CD4-positive, alpha-beta T cell (primary cell): ENCODE measurements at regions not wholly inside any gene's neighbourhood (a gene's known extent, or its start where the extent isn't known, plus 50 kb on each side); places are given as distances from the start of the nearest gene placed in this dataset.

Experiments used
- ATAC-seq: fragments of 200-7000 bp; cut with Tn5 transposase; one replicate; pipeline ENCODE4 v1.10.0; 2022; ENCODE audit warnings: mild to moderate bottlenecking; ENCODE audit not compliant: poor library complexity
- CTCF ChIA-PET: fragments of 350-600 bp; sonication (Branson Sonifier 250); formaldehyde crosslinking; loops from one replicate; lab custom pipeline; 2021; ENCODE audit warnings: antibody characterized with exemption, inconsistent platforms; lab: Charles Lee
- POLR2A ChIA-PET: fragments of 350-600 bp; sonication (Branson Sonifier 250); formaldehyde crosslinking; loops from one replicate; lab custom pipeline; 2021; ENCODE audit warnings: antibody characterized with exemption, inconsistent platforms; lab: Charles Lee
- DNase-seq, 14 experiments: peaks; one replicate each; pipeline ENCODE4 v3.0.0-alpha.2; 2013 to 2020; ENCODE audit warnings: mixed read lengths in 2 of 14
- H3K27ac ChIP-seq, 2 donors: one replicate each; pipeline versions ENCODE4 v1.5.1 to v1.7.0; 2013; ENCODE audit warnings: low read length in 2 of 2, low read depth in 1 of 2, mild to moderate bottlenecking in 1 of 2
- H3K27me3 ChIP-seq, 2 experiments: 1 replicate in 1 of 2; 2 replicates in 1 of 2; pipeline versions ENCODE4 v1.6.1 to v1.7.0; 2013; ENCODE audit warnings: low read length in 2 of 2, control low read depth in 1 of 2, mild to moderate bottlenecking in 1 of 2, moderate library complexity in 1 of 2; ENCODE audit not compliant: insufficient read depth in 2 of 2, control insufficient read depth in 1 of 2
- H3K36me3 ChIP-seq: one replicate; pipeline ENCODE4 v1.6.1; 2013; ENCODE audit warnings: low read length, control low read depth; ENCODE audit not compliant: insufficient read depth
- H3K4me1 ChIP-seq: one replicate; pipeline ENCODE4 v1.6.1; 2013; ENCODE audit warnings: low read length, control low read depth; ENCODE audit not compliant: insufficient read depth
- H3K4me3 ChIP-seq: one replicate; pipeline ENCODE4 v1.5.1; 2013; ENCODE audit warnings: mild to moderate bottlenecking, low read length, moderate library complexity
- H3K9me3 ChIP-seq, 2 experiments: 1 replicate in 1 of 2; 2 replicates in 1 of 2; pipeline versions ENCODE4 v1.6.1 to v1.7.0; 2013; ENCODE audit warnings: low read length in 2 of 2, mild to moderate bottlenecking in 2 of 2, control low read depth in 1 of 2, moderate library complexity in 1 of 2; ENCODE audit not compliant: control insufficient read depth in 1 of 2, insufficient read depth in 1 of 2
- H3K27ac Mint-ChIP-seq: one replicate; pipeline ENCODE4 v1.8.0; 2020; ENCODE audit warnings: mixed read lengths
- H3K27me3 Mint-ChIP-seq: one replicate; pipeline ENCODE4 v1.8.0; 2021; ENCODE audit warnings: mixed read lengths
- H3K36me3 Mint-ChIP-seq: one replicate; pipeline ENCODE4 v1.8.0; 2021; ENCODE audit warnings: low read depth, mixed read lengths
- H3K4me1 Mint-ChIP-seq: one replicate; pipeline ENCODE4 v1.8.0; 2021; ENCODE audit warnings: low read depth, mixed read lengths
- H3K4me3 Mint-ChIP-seq: one replicate; pipeline ENCODE4 v1.8.0; 2020; ENCODE audit warnings: mild to moderate bottlenecking, mixed read lengths
- H3K9me3 Mint-ChIP-seq: one replicate; pipeline ENCODE4 v1.8.0; 2020; ENCODE audit warnings: mixed read lengths
- intact Hi-C, 2 experiments: fragments of 100-400 bp; cut with DNase I in 1 of 2; cut with micrococcal nuclease in 1 of 2; formaldehyde crosslinking; loops; one replicate each; pipeline versions ENCODE4 v1.15.1 to v1.9.0; 2023 to 2025; cut with DNase I, micrococcal nuclease
- TF ChIP-seq, protein P1 (sequence below): fragments of 200-600 bp; IDR thresholded peaks from one replicate; pipeline ENCODE4 v1.8.0; 2022; ENCODE audit warnings: antibody characterized with exemption, mild to moderate bottlenecking

DNA sequence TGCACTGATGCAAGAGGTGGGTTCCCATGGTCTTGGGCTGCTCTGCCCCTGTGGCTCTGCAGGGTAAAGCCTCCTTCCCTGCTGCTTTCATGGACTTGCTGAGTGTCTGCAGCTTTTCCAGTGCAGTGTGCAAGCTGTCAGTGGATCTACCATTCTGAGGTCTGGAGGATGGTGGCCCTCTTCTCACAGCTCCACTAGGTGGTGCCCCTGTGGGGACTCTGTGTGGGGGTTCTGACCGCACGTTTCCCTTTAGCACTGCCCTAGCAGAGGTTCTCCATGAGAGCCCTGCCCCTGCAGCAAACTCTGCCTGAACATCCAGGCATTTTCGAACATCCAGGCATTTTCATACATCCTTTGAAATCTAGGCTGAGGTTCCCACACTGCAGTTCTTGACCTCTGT lies 329.8 kb upstream of the NAALADL2 start:
- no peaks in the 10 kb centered on the region for H3K27me3 Mint-ChIP-seq
- Histone ChIP-seq H3K9me3 (peaks cover 0 to 8% of the 10 kb centered on the region in 2 experiments), H3K27me3 (no peaks in the 10 kb centered on the region), H3K4me3 (no peak overlapping the region), H3K4me1 (no peaks in the 10 kb centered on the region), H3K36me3 (no peaks in the 10 kb centered on the region), H3K27ac (no peak overlapping the region)
- DNase-seq (no peak), ATAC-seq (no peak)
- no peaks in the 10 kb centered on the region for H3K4me1 Mint-ChIP-seq
- intact Hi-C loops: no loop called here
- POLR2A ChIA-PET: no interaction called here
- peaks cover 2% of the 10 kb centered on the region for H3K9me3 Mint-ChIP-seq
- no peak overlapping the region for H3K27ac Mint-ChIP-seq
- CTCF ChIA-PET: no interaction called here
- H3K4me3 Mint-ChIP-seq: no peak overlapping the region
- TF ChIP-seq, protein P1, sequence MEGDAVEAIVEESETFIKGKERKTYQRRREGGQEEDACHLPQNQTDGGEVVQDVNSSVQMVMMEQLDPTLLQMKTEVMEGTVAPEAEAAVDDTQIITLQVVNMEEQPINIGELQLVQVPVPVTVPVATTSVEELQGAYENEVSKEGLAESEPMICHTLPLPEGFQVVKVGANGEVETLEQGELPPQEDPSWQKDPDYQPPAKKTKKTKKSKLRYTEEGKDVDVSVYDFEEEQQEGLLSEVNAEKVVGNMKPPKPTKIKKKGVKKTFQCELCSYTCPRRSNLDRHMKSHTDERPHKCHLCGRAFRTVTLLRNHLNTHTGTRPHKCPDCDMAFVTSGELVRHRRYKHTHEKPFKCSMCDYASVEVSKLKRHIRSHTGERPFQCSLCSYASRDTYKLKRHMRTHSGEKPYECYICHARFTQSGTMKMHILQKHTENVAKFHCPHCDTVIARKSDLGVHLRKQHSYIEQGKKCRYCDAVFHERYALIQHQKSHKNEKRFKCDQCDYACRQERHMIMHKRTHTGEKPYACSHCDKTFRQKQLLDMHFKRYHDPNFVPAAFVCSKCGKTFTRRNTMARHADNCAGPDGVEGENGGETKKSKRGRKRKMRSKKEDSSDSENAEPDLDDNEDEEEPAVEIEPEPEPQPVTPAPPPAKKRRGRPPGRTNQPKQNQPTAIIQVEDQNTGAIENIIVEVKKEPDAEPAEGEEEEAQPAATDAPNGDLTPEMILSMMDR: no peak
- no peaks in the 10 kb centered on the region for H3K36me3 Mint-ChIP-seq

DNA sequence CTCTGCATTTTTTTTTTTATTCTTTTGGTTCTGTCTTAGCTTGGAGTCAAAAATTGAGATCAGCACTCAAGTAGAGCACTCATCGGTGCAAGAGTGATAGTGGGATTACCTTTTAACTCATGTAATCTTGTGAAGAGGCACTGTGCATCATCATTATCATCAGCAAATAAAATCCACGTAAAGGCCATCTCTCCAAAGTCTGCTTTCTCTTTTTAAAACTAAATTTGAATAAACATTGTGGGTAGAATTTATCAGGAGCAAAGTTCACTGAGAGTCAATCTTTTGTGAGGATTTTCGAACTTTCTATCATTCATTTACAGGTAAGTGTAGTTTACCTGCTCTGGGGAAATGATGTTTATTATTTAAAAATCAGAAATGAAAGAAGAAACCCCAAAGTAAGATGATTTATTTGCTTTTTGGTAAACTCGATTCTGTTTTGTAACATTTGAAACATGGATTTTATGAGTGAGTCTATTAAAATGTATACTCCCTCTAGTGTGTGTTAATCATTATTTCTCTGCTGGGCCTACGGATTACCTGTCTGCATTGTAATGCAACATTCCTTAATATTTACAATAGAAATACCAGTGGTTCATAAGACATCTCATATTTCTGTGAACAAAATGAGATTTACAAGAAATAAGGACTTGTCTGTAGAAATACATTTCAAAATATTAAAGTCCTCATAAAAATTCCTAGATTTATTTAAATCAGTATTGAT lies 327.7 kb upstream of the NAALADL2 start:
- TF ChIP-seq, protein P1: no peak
- Mint-ChIP-seq H3K4me1 (no peaks in the 10 kb centered on the region), H3K36me3 (no peaks in the 10 kb centered on the region), H3K4me3 (no peak overlapping the region), H3K27ac (no peak overlapping the region), H3K27me3 (no peaks in the 10 kb centered on the region), H3K9me3 (peaks cover 2% of the 10 kb centered on the region)
- Histone ChIP-seq H3K27ac (no peak overlapping the region), H3K4me3 (no peak overlapping the region), H3K9me3 (peaks cover 0 to 8% of the 10 kb centered on the region in 2 experiments), H3K36me3 (no peaks in the 10 kb centered on the region), H3K27me3 (no peaks in the 10 kb centered on the region), H3K4me1 (no peaks in the 10 kb centered on the region)
- no peak for DNase-seq
- ATAC-seq: no peak
- ChIA-PET POLR2A (no interaction called here), CTCF (no interaction called here)
- intact Hi-C loops: loop anchor here in 1 of 2 experiments (5.0 kb wide), 1 partner anchor 206 kb away; no protein-coding TSS in a partner anchor

DNA sequence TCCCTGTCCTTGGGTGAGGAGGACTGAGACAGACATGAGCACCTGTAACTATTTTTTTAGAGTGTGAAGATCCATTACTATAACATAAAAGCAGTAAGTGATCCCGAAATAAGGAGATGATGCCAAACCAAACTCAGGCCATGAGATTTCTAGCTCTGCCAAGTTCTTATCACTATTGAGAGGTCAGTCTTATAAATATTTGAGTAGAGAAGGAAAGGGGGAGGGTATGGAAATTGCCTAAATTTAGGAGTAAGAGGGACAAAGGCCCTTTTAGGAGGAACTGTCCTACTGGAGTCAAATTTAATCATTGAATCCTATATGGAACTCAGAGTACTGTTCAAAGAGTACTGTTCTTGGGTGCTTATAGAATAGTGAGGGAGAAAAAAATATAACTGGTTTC lies 326.9 kb upstream of the NAALADL2 start:
- H3K27ac ChIP-seq: no peak overlapping the region
- TF ChIP-seq, protein P1: no peak
- Mint-ChIP-seq H3K36me3 (no peaks in the 10 kb centered on the region), H3K4me1 (no peaks in the 10 kb centered on the region), H3K27me3 (no peaks in the 10 kb centered on the region), H3K4me3 (no peak overlapping the region), H3K9me3 (peaks cover 2% of the 10 kb centered on the region), H3K27ac (no peak overlapping the region)
- peaks cover 0 to 5% of the 10 kb centered on the region in 2 experiments for H3K9me3 ChIP-seq
- intact Hi-C loops: loop anchor here in 1 of 2 experiments (5.0 kb wide), 1 partner anchor 205 kb away; no protein-coding TSS in a partner anchor
- no peaks in the 10 kb centered on the region for H3K36me3 ChIP-seq
- H3K27me3 ChIP-seq: no peaks in the 10 kb centered on the region
- ChIA-PET POLR2A (no interaction called here), CTCF (no interaction called here)
- no peak for ATAC-seq
- no peaks in the 10 kb centered on the region for H3K4me1 ChIP-seq
- H3K4me3 ChIP-seq: no peak overlapping the region
- no peak for DNase-seq
